GM12872 (cell line): ENCODE measurements at regions not wholly inside any gene's neighbourhood (a gene's known extent, or its start where the extent isn't known, plus 50 kb on each side); places are given as distances from the start of the nearest gene placed in this dataset.

Experiments used
- TF ChIP-seq, protein P1 (sequence below): IDR thresholded peaks from 3 replicates; pipeline ENCODE4 v1.5.1; 2011; ENCODE audit warnings: low read depth, mild to moderate bottlenecking, low read length, moderate library complexity; ENCODE audit not compliant: insufficient read depth

DNA sequence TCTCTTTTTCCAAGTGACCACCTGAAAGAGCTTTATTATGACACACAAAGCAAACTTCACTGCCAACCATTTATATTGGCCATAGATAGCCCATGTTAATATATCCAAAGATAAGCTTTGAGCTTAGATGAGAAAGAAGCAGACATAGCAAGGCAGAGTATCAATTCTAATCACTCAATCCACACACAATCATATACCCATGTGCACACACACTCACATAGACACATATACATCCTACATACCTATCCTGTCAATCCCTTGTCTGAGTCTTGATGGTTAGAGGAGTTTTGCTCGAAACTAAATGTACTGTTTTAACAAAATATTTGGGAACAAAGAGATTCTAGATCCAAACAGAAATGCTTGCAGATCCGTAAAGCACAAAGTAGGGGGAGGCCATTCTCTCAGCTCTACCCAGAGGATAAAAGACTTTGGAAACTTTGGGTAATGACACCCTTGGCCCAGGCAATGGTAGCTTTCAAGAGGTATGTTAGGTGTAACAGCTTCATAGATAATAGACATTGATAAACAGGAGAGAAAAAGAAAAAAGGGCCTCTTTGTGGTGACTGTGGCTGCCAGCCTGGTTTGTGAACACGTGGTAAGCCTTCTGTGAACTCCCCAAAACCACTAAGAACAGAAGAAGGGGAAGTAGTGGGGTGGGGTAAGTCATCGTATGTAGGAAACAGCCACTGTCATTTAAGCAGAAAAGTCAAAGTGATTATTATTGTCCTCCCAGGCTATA, 121.6 kb downstream of the TLR4 start:
- TF ChIP-seq, protein P1, sequence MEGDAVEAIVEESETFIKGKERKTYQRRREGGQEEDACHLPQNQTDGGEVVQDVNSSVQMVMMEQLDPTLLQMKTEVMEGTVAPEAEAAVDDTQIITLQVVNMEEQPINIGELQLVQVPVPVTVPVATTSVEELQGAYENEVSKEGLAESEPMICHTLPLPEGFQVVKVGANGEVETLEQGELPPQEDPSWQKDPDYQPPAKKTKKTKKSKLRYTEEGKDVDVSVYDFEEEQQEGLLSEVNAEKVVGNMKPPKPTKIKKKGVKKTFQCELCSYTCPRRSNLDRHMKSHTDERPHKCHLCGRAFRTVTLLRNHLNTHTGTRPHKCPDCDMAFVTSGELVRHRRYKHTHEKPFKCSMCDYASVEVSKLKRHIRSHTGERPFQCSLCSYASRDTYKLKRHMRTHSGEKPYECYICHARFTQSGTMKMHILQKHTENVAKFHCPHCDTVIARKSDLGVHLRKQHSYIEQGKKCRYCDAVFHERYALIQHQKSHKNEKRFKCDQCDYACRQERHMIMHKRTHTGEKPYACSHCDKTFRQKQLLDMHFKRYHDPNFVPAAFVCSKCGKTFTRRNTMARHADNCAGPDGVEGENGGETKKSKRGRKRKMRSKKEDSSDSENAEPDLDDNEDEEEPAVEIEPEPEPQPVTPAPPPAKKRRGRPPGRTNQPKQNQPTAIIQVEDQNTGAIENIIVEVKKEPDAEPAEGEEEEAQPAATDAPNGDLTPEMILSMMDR = no peak

DNA sequence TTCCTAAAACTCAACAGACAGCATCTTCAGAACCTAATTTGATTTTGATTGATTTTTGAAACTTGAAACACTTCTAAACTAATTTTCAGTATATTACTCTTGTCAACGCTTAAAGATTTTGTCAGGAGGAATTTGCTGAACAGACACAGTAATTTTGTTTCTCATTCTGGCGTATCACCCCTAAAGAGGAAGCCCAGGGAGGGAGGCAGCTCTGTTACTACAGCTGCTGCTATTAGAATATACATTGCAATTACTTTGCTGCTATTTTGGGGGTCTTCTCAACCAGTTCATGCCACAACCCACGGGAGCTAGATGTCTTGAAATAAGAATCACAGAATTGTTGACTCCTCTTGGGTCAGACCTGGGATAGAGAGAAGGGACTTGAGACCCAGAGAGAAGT, 122.6 kb downstream of the TLR4 start:
- TF ChIP-seq, protein P1 = no peak

DNA sequence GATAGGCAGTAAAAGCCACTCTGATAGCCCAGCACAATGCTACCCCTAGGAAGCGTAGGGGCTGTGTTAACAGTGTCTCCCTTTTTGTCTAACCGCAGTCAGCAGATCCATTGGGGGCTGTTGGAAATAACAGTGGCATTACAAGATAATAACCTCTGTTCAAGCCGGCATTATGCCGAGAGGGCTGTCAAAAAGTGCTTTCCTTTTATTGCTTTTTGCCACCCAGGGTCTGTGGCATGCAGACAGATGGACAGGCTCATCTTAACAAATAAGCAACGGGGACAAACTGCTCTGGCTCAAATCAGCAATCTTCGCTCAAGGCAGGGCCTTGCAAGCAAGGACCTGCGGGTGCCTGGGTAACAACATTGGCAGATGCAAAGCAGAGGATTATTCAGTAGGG, 123.3 kb downstream of the TLR4 start:
- TF ChIP-seq, protein P1 = no peak

DNA sequence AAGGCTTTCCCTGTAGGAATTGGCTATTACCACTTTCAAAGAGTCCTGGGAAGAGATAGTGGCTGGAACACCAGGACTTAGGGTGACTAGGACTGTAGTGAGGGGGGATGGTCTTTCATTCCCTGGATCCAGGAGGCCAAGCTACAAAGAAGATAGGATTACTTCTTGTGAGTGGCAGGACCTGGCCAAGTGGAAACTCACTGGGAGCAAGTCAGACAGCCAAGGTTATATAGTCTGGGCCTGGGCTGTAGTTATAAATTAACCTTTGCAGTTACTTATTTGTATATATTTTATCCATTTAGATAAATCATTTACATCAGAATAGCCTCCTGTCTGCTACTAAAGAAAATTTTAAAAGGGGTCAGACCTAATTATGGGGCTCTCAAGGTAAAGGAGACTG, 124.3 kb downstream of the TLR4 start:
- TF ChIP-seq, protein P1 = no peak

DNA sequence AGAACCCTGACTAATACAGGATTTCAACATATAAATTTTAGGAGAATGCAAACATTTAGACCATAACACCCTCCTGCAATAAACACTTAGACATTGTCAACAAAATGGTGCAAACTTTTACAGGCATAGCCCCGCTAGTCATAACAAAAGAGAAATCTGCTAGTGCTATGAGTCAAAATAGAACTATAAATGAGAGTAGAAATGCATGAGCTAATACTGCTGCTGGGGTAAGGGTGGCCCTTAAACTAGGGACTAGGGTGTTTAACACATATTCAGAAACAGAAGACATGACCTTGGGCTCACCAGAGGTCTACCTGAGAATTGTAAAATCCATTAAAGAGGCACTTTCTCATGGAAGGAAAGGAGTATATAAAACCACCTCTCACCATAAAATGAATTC, 131.6 kb downstream of the TLR4 start:
- TF ChIP-seq, protein P1 = no peak

DNA sequence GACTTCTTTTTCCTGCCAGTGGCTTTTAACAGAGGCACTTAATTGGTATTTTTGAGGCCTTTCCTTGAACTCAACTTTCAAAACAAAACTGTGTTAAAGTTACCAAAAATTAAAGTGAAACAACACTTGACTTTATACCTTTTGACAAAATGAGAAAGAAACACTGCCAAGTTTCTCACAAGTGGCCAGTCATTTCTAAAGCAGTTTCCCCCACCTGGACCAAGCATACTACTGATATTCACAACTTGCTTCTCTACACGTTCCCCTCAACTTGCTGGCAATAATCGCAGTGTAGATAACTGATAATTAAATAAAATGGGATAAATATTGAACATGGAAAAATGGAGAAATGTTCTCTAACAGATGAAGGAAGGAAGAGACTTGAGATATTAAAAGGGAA, 135.7 kb downstream of the TLR4 start:
- TF ChIP-seq, protein P1 = no peak

DNA sequence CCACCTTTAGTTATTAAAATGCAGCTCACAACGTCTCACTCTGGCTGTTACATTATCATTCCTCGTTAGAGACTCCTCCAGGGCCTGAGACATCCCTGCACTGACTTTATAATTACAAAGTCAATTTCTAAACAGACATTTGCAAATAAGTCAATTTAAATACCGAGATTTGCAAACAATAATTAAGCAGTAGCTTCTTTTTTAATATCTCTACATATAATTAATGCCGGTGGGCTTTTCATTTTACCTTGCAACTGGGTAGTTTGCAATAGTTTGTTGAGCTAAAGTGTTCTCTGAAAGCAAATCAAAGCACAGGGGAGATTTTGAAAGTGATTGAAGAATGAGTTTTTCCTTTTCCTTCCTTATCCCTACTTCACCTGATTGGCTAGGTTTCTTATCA, 154.4 kb downstream of the TLR4 start:
- TF ChIP-seq, protein P1 = no peak

DNA sequence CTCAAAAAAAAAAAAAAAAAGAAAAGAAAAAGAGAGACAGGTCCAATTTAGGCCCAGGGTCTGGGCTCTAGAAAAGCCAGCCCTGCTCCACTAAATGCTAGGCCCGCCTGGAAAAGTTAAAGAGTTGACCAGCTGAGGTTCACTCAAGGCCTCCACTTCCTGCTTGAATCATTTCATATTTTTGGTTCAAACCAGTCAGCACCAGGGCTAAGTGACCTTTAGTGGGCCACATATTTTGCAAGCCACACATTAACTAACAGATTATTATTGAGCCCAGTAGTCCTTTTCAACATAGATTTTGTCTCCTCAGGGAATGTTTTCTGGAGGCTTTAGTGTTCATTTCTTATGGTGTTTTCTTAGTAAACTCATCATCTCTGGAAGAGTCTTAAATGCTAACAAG, 156.6 kb downstream of the TLR4 start:
- TF ChIP-seq, protein P1 = no peak
